H1 (cell line): ENCODE measurements at regions not wholly inside any gene's neighbourhood (a gene's known extent, or its start where the extent isn't known, plus 50 kb on each side); places are given as distances from the start of the nearest gene placed in this dataset.

ENCODE experiments used
- CTCF ChIA-PET: fragments of 300-600 bp; sonication (Branson Sonifier 250); formaldehyde crosslinking; loops from one replicate; lab custom pipeline; 2021; ENCODE audit not compliant: partially characterized antibody; lab: Charles Lee
- POLR2A ChIA-PET: fragments of 300-600 bp; sonication (Branson Sonifier 250); formaldehyde crosslinking; loops from one replicate; lab custom pipeline; 2021; ENCODE audit warnings: inconsistent platforms; ENCODE audit not compliant: partially characterized antibody; lab: Charles Lee
- DNase-seq, 2 experiments: peaks; one replicate each; pipeline versions ENCODE4 v3.0.0 to v3.0.0-alpha.2; 2010 to 2022; ENCODE audit warnings: low spot score in 2 of 2, low read depth in 1 of 2, mixed read lengths in 1 of 2
- FAIRE-seq: peaks from 2 replicates; lab custom pipeline; 2011; peaks lifted over from hg19 to GRCh38; lab: Jason Lieb, UNC
- H2AFZ ChIP-seq: 2 replicates; pipeline ENCODE4 v1.8.1; 2012; ENCODE audit warnings: low read length, inconsistent platforms
- H2AK5ac ChIP-seq: 2 replicates; pipeline ENCODE4 v1.6.1; 2013; ENCODE audit warnings: low read depth, low read length
- H2BK120ac ChIP-seq: replicated peaks from 2 replicates; pipeline ENCODE3; 2013; ENCODE audit warnings: low read depth, low read length, inconsistent platforms
- H2BK12ac ChIP-seq: 2 replicates; pipeline ENCODE4 v1.6.1; 2013; ENCODE audit warnings: low read depth, low read length
- H2BK15ac ChIP-seq: 2 replicates; pipeline ENCODE4 v1.6.1; 2013; ENCODE audit warnings: low read length
- H2BK20ac ChIP-seq: 2 replicates; pipeline ENCODE4 v1.6.1; 2013; ENCODE audit warnings: low read length
- H2BK5ac ChIP-seq: 2 replicates; pipeline ENCODE4 v1.6.1; 2013; ENCODE audit warnings: low read depth, low read length
- H3K14ac ChIP-seq: 2 replicates; pipeline ENCODE4 v1.6.1; 2013; ENCODE audit warnings: inconsistent platforms; ENCODE audit not compliant: insufficient read length
- H3K18ac ChIP-seq: 2 replicates; pipeline ENCODE4 v1.6.1; 2013; ENCODE audit warnings: low read length; ENCODE audit errors: extremely low read depth
- H3K23ac ChIP-seq: 2 replicates; pipeline ENCODE4 v1.6.1; 2013; ENCODE audit warnings: inconsistent platforms; ENCODE audit not compliant: insufficient read length
- H3K23me2 ChIP-seq: 2 replicates; pipeline ENCODE4 v1.6.1; 2013; ENCODE audit warnings: low read depth, low read length
- H3K27ac ChIP-seq: 2 replicates; pipeline ENCODE4 v1.6.1; 2011; ENCODE audit warnings: low read depth, low read length, inconsistent platforms
- H3K27me3 ChIP-seq, 4 experiments: replicated peaks in 1 of 4; 1 replicate in 1 of 4; 2 replicates in 3 of 4; pipeline versions ENCODE4 v1.6.1 to v1.8.1; 2011 to 2013; ENCODE audit warnings: low read length in 3 of 4, mild to moderate bottlenecking in 3 of 4, inconsistent platforms in 2 of 4, mixed read lengths in 2 of 4, moderate library complexity in 1 of 4; ENCODE audit not compliant: control insufficient read depth in 3 of 4, insufficient read depth in 3 of 4; ENCODE audit errors: extremely low read depth in 1 of 4
- H3K36me3 ChIP-seq, 4 experiments: 2 replicates each; pipeline versions ENCODE4 v1.6.1 to v1.8.1; 2011 to 2013; ENCODE audit warnings: mild to moderate bottlenecking in 4 of 4, low read length in 3 of 4, moderate library complexity in 2 of 4, control low read depth in 1 of 4, inconsistent platforms in 1 of 4; ENCODE audit not compliant: insufficient read depth in 4 of 4, control insufficient read depth in 2 of 4
- H3K4ac ChIP-seq: replicated peaks from 2 replicates; pipeline ENCODE3; 2013; ENCODE audit warnings: low read length, low read depth, mixed read lengths, inconsistent platforms; ENCODE audit not compliant: insufficient read length
- H3K4me1 ChIP-seq, 4 experiments: replicated peaks in 1 of 4; 1 replicate in 1 of 4; 2 replicates in 3 of 4; pipeline versions ENCODE4 v1.6.1 to v1.8.1; 2011 to 2013; ENCODE audit warnings: low read length in 3 of 4, inconsistent platforms in 2 of 4, mixed read lengths in 1 of 4; ENCODE audit not compliant: insufficient read depth in 4 of 4, control insufficient read depth in 3 of 4
- H3K4me2 ChIP-seq, 2 experiments: 2 replicates each; pipeline versions ENCODE4 v1.6.1 to v1.8.1; 2011 to 2013; ENCODE audit warnings: low read depth in 2 of 2, low read length in 2 of 2, control low read depth in 1 of 2, inconsistent platforms in 1 of 2, mild to moderate bottlenecking in 1 of 2; ENCODE audit not compliant: insufficient read depth in 1 of 2
- H3K4me3 ChIP-seq, 4 experiments: fragments of 200-600, 300-600 bp in 1 of 4; sonication (generic), shearing (Covaris generic), sonication (Bioruptor Twin) in 1 of 4; 2 replicates each; pipeline versions ENCODE4 v1.5.1 to v1.8.1; 2011 to 2016; ENCODE audit warnings: low read length in 4 of 4, low read depth in 3 of 4, control low read depth in 2 of 4, inconsistent platforms in 2 of 4, mild to moderate bottlenecking in 2 of 4, mixed read lengths in 1 of 4, moderate library complexity in 1 of 4; ENCODE audit not compliant: insufficient read depth in 2 of 4; ENCODE audit errors: extremely low read depth in 1 of 4
- H3K56ac ChIP-seq: replicated peaks from 2 replicates; pipeline ENCODE3; 2013; ENCODE audit warnings: low read depth, mild to moderate bottlenecking, mixed read lengths, low read length, inconsistent platforms; ENCODE audit not compliant: insufficient read length
- H3K79me1 ChIP-seq: 2 replicates; pipeline ENCODE4 v1.6.1; 2013; ENCODE audit warnings: low read depth, low read length, control low read depth
- H3K79me2 ChIP-seq, 2 experiments: 2 replicates each; pipeline versions ENCODE4 v1.6.1 to v1.8.1; 2012 to 2013; ENCODE audit warnings: low read length in 2 of 2, mild to moderate bottlenecking in 2 of 2, inconsistent platforms in 1 of 2; ENCODE audit not compliant: insufficient read depth in 2 of 2, control insufficient read depth in 1 of 2
- H3K9ac ChIP-seq, 4 experiments: replicated peaks in 1 of 4; 1 replicate in 1 of 4; 2 replicates in 3 of 4; pipeline versions ENCODE4 v1.6.1 to v1.8.1; 2011 to 2013; ENCODE audit warnings: low read depth in 3 of 4, low read length in 3 of 4, control low read depth in 2 of 4, mild to moderate bottlenecking in 2 of 4, moderate library complexity in 2 of 4, inconsistent platforms in 1 of 4; ENCODE audit errors: extremely low read depth in 1 of 4
- H3K9me3 ChIP-seq, 2 experiments: 2 replicates each; pipeline versions ENCODE4 v1.6.1 to v1.8.1; 2012 to 2013; ENCODE audit warnings: mild to moderate bottlenecking in 2 of 2, moderate library complexity in 2 of 2, control low read depth in 1 of 2, inconsistent platforms in 1 of 2, low read depth in 1 of 2, low read length in 1 of 2, mixed read lengths in 1 of 2; ENCODE audit not compliant: insufficient read depth in 2 of 2
- H4K20me1 ChIP-seq, 2 experiments: replicated peaks in 1 of 2; 2 replicates each; pipeline versions ENCODE3 to v1.8.1; 2011 to 2013; ENCODE audit warnings: inconsistent platforms in 2 of 2, low read length in 2 of 2, mild to moderate bottlenecking in 1 of 2; ENCODE audit not compliant: insufficient read depth in 2 of 2, control insufficient read depth in 1 of 2
- H4K5ac ChIP-seq: 2 replicates; pipeline ENCODE4 v1.6.1; 2013; ENCODE audit warnings: low read length, low read depth, mixed read lengths, inconsistent platforms; ENCODE audit not compliant: insufficient read length
- H4K8ac ChIP-seq: 2 replicates; pipeline ENCODE4 v1.8.0; 2013; ENCODE audit warnings: mild to moderate bottlenecking, moderate library complexity, low read length, inconsistent platforms; ENCODE audit not compliant: insufficient read depth; ENCODE audit errors: extremely low read depth
- H4K91ac ChIP-seq: replicated peaks from 2 replicates; pipeline ENCODE3; 2013; ENCODE audit warnings: low read length, mixed read lengths, inconsistent platforms; ENCODE audit not compliant: insufficient read length
- BACH1 ChIP-seq: IDR thresholded peaks from 2 replicates; pipeline ENCODE4 v1.6.1; 2012; ENCODE audit warnings: low read length, improper control_type of control experiment
- CBX5 ChIP-seq: fragments of 300-800, 300-1000 bp; sonication (generic); IDR thresholded peaks from 2 replicates; pipeline ENCODE4 v1.7.1; 2016; ENCODE audit warnings: antibody characterized with exemption, low read length, low read depth
- CHD1 ChIP-seq: IDR thresholded peaks from 2 replicates; pipeline ENCODE4 v1.6.1; 2012; ENCODE audit warnings: low read depth, low read length, improper control_type of control experiment
- CHD2 ChIP-seq: IDR thresholded peaks from 2 replicates; pipeline ENCODE4 v1.6.1; 2012; ENCODE audit warnings: low read length, improper control_type of control experiment
- CTBP2 ChIP-seq: IDR thresholded peaks from 2 replicates; pipeline ENCODE4 v1.7.0; 2011; ENCODE audit warnings: borderline replicate concordance, mild to moderate bottlenecking, moderate library complexity, mixed read lengths, low read length; ENCODE audit not compliant: insufficient read depth, insufficient read length
- EZH2 ChIP-seq: fragments of 200-600 bp; sonication (generic); IDR thresholded peaks from 2 replicates; pipeline ENCODE4 v1.7.1; 2012; ENCODE audit warnings: low read depth, mild to moderate bottlenecking, moderate library complexity, low read length, inconsistent platforms; ENCODE audit not compliant: severe bottlenecking
- HDAC6 ChIP-seq: IDR thresholded peaks from one replicate; pipeline ENCODE4 v1.7.1; 2012; ENCODE audit warnings: low read depth, mild to moderate bottlenecking, inconsistent platforms, low read length, moderate library complexity
- MAFK ChIP-seq: IDR thresholded peaks from 2 replicates; pipeline ENCODE4 v1.6.1; 2012; ENCODE audit warnings: low read depth, mild to moderate bottlenecking, improper control_type of control experiment, low read length
- POLR2A ChIP-seq, 2 experiments: IDR thresholded peaks; 1 replicate in 1 of 2; 2 replicates in 1 of 2; pipeline ENCODE4 v1.6.1; 2011; ENCODE audit warnings: low read depth in 2 of 2, low read length in 2 of 2, mild to moderate bottlenecking in 2 of 2; ENCODE audit errors: control extremely low read depth in 1 of 2
- POU5F1 ChIP-seq: IDR thresholded peaks from 2 replicates; pipeline ENCODE4 v1.6.1; 2011; ENCODE audit warnings: low read depth, mild to moderate bottlenecking, low read length, moderate library complexity
- RNF2 ChIP-seq: fragments of 200-900, 300-1000 bp; sonication (generic); IDR thresholded peaks from 2 replicates; pipeline ENCODE4 v1.7.1; 2016; ENCODE audit warnings: borderline replicate concordance, low read depth, mild to moderate bottlenecking, antibody characterized with exemption, low read length; ENCODE audit not compliant: poor library complexity, severe bottlenecking; ENCODE audit errors: missing control alignments
- SIN3A ChIP-seq, 2 experiments: IDR thresholded peaks in 1 of 2; conservative IDR thresholded peaks in 1 of 2; 2 replicates each; pipeline ENCODE4 v1.6.1; 2011 to 2012; ENCODE audit warnings: low read length in 2 of 2, improper control_type of control experiment in 1 of 2, low read depth in 1 of 2, mild to moderate bottlenecking in 1 of 2
- SIX5 ChIP-seq: IDR thresholded peaks from 2 replicates; pipeline ENCODE4 v1.6.1; 2011; ENCODE audit warnings: mild to moderate bottlenecking, low read depth, low read length
- TAF7 ChIP-seq: optimal IDR thresholded peaks from 2 replicates; pipeline ENCODE3; 2011; ENCODE audit warnings: low read depth, mild to moderate bottlenecking, inconsistent platforms, low read length, moderate library complexity, borderline replicate concordance
- TCF12 ChIP-seq: IDR thresholded peaks from 2 replicates; pipeline ENCODE4 v1.6.1; 2011; ENCODE audit warnings: low read depth, mild to moderate bottlenecking, low read length
- TEAD4 ChIP-seq: IDR thresholded peaks from 2 replicates; pipeline ENCODE4 v1.6.1; 2012; ENCODE audit warnings: low read depth, low read length, inconsistent platforms, mixed read lengths
- WGBS, 2 experiments: shearing (Covaris generic) in 1 of 2; methylation state at CpG; one replicate each; pipeline versions ENCODE4 v1.1.6 to v1.1.7; 2013 to 2015; ENCODE audit warnings: low lambda C conversion rate in 2 of 2, mixed read lengths in 2 of 2, inconsistent platforms in 1 of 2, low coverage in 1 of 2, missing lambda C conversion rate in 1 of 2; ENCODE audit not compliant: insufficient replicate concordance in 2 of 2, insufficient coverage in 1 of 2, insufficient read length in 1 of 2; ENCODE audit errors: extremely low coverage in 1 of 2, missing lambda C conversion rate in 1 of 2; 5-methylcytosine and 5-hydroxymethylcytosine counted together

- H2BK120ac ChIP-seq = no peak overlapping the region
- no peak overlapping the region for H2BK5ac ChIP-seq
- POLR2A ChIA-PET = no interaction called here
- H3K27me3 ChIP-seq = no peaks in the 10 kb centered on the region
- H3K9ac ChIP-seq = no peak overlapping the region
- no peaks in the 10 kb centered on the region for H4K20me1 ChIP-seq
- WGBS, 2 experiments = 100% methylated on average over 1 of the region's 1 CpG; no CpG with 5 or more reads in 1 of the 2 experiments
- H3K4ac ChIP-seq = no peak overlapping the region
- no peaks in the 10 kb centered on the region; a peak in 1 of 7 replicates for H3K4me1 ChIP-seq
- H2BK20ac ChIP-seq = no peak overlapping the region
- H3K79me1 ChIP-seq = no peaks in the 10 kb centered on the region
- no peaks in the 10 kb centered on the region for H3K36me3 ChIP-seq
- H3K79me2 ChIP-seq = no peaks in the 10 kb centered on the region
- H4K91ac ChIP-seq = no peak overlapping the region
- H2BK12ac ChIP-seq = no peak overlapping the region
- no peak overlapping the region for H3K27ac ChIP-seq
- peaks cover 0 to 5% of the 10 kb centered on the region in 2 experiments; a peak in 1 of 4 replicates for H3K9me3 ChIP-seq
- H3K18ac ChIP-seq = no peak overlapping the region
- H3K4me3 ChIP-seq = no peak overlapping the region
- H2AK5ac ChIP-seq = no peak overlapping the region
- DNase-seq (no peak), FAIRE-seq (no peak)
- CTCF ChIA-PET = interaction anchor here (1.0 to 1.3 kb wide), 2 partner anchors 23 to 331 kb away, joined by 3 read pairs; no protein-coding TSS in a partner anchor
- H4K5ac ChIP-seq = no peak overlapping the region
- H3K23me2 ChIP-seq = no peaks in the 10 kb centered on the region; the same call in 1 of the 2 replicates
- H2AFZ ChIP-seq = no peak overlapping the region
- H4K8ac ChIP-seq = no peak overlapping the region
- H3K23ac ChIP-seq = no peak overlapping the region
- H3K4me2 ChIP-seq = no peak overlapping the region
- no peak overlapping the region for H2BK15ac ChIP-seq
- no peak overlapping the region for H3K14ac ChIP-seq
- H3K56ac ChIP-seq = no peak overlapping the region
- TF ChIP-seq CBX5 = no peak
- no peak for TF ChIP-seq SIN3A (conservative IDR thresholded peaks at IDR 0.05 in 1 of 2, IDR thresholded peaks at IDR 0.05 in 1 of 2; ENCODE audit: low read depth in 1 of 2, low read length in 2 of 2)
- no peak for TF ChIP-seq TEAD4
- TF ChIP-seq MAFK = no peak
- no peak for TF ChIP-seq POU5F1
- no peak for TF ChIP-seq POLR2A (IDR thresholded peaks at IDR 0.05; ENCODE audit: control extremely low read depth in 1 of 2, low read depth in 2 of 2, low read length in 2 of 2)
- no peak for TF ChIP-seq BACH1
- no peak for TF ChIP-seq TAF7
- no peak for TF ChIP-seq TCF12
- TF ChIP-seq SIX5 = no peak
- TF ChIP-seq RNF2 = no peak
- TF ChIP-seq EZH2 = no peak
- no peak for TF ChIP-seq CHD2
- TF ChIP-seq CTBP2 = no peak
- no peak for TF ChIP-seq HDAC6
- TF ChIP-seq CHD1 = no peak
These were observed 216.0 kb upstream of the ZBTB20 start for GRCh38 chr3:115363071-115363470.
